Stimulated activated CD4-positive, alpha-beta T cell treated with anti-CD3 and anti-CD28 coated beads, Interleukin-4, amount 100 ng/mL, for 24 hours (primary cell): ENCODE measurements at regions not wholly inside any gene's neighbourhood (a gene's known extent, or its start where the extent isn't known, plus 50 kb on each side); places are given as distances from the start of the nearest gene placed in this dataset.
"Not testable (repeated sequence)": the region's sequence is repeated elsewhere in the genome, so short reads cannot be mapped to it uniquely, and the experiment has no call there.

Experiments used
- DNase-seq: peaks from one replicate; pipeline ENCODE4 v3.0.0-alpha.2; 2020

DNA sequence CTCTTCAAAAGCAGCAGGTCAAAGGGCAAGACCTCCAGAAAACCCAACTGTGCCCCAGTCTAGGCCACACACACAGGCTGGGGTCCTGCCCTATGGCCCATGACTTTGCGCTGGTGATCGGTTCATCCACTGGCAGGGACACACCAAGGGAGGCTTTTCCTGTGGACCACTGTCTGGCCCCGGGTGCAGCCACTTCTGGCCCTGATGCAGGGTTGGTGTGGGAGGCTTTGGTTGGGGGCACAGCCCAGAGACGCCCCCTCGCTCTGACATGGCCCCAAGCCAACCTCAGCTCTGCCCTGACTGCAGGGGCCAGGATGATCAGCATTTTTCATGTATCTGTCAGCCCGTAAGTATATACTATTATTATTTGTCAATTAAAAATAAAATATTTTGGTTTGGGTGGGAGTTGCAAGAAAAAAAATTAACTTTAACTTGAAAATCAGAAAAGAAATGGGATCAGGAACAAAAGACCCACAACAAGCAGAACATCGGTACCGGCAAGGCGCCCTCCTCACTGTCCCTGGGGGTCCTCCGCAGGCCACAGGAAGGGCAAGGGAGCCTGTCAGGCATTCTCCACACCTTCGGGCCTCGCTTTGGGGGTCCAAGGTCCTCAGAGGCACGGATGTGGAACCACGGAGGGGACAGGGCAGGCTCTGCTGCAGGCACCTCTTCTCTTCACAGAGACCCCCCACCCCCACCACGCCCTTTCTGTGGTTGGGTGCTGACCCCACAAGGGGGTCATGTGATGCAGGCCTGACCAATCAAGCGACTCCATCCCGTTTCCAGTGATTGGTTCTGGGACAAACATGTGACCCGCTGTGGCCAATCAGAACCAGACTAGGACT is 181.5 kb upstream of the SFSWAP start:
- DNase-seq: no peak

- no peak for DNase-seq
Observed at GRCh38 chr12:131530041-131530332, 180.9 kb upstream of the SFSWAP start.

GRCh38 chr12:131530422-131530821 is 180.5 kb upstream of the SFSWAP start:
- no peak for DNase-seq

DNA sequence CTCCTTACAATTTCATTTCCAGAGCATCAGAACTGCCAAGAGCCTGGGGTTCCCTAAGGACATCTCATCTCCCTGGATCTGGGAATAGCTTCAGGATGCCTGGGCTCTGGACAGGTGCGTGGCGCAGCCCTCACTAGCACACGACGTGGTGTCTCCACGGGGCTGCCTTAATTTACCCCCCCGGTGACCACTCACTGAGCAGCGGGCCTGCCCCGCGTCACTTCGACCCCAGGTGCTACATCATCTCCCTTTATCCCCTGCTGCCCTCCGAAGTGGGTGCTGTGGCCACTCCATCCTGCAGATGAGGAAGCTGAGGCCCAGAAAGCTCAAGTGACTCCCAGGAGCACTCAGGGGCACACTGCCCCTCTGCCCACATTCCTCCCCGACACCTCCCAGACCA is 177.8 kb upstream of the SFSWAP start:
- no peak for DNase-seq

- no peak for DNase-seq
Observed at GRCh38 chr12:131535779-131536178, 175.1 kb upstream of the SFSWAP start.

DNA sequence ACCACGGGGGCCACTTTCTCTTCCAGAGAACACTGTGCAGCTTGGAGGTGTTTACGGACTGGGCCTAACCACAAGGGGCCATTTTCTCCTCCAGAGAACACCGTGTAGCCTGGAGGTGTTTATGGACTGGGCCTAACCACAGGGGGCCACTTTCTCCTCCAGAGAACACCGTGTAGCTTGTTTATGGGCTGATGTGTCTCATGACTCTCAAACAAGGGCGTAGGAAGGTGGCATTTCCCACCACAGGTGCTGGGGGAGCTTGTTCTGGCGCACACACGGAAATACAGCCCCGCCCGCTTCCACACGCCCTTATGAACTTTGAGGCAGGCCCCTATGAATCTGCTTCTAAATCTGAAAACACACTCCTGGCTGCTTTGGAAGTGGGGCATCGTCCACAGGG is 174.6 kb upstream of the SFSWAP start:
- peak; percentile 48 for DNase-seq

DNA sequence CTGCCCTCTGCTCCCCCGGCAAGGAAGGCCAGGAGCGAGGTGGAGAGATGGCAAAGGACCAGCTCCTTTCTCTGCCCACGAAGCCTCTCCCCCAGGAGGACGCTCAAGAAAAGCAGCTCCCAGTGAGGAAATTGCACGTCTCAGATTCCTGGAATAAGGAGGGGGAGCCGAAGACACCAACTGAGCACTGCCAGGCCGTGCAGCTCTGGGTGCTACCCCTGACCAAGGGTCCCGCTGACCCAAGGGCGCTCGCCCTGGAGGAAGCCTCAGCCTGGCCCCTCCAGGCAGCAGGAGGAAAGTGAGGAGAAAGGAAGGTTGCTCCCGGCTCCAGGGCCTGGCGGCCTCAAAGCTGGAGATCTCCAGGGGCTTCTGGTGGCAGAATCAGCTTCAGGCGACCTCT is 174.1 kb upstream of the SFSWAP start:
- DNase-seq: no peak

- DNase-seq: no peak
Observed at GRCh38 chr12:131537267-131537958, 173.5 kb upstream of the SFSWAP start.

DNA sequence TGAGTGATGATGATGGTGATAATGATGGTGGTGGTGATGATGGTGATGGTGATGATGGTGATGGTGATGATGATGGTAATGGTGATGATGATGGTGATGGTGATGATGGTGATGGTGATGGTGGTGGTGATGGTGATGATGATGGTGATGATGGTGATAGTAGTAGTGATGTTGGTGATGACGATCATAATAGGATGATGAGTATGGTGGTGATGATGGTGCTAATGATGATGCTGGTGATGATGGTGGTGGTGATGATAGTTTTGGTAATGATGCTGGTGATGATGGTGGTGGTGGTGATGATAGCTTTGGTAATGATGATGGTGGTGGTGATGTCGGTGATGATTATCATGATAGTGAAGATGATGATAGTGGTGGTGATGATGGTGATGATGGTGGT is 171.5 kb upstream of the SFSWAP start:
- no peak for DNase-seq

DNA sequence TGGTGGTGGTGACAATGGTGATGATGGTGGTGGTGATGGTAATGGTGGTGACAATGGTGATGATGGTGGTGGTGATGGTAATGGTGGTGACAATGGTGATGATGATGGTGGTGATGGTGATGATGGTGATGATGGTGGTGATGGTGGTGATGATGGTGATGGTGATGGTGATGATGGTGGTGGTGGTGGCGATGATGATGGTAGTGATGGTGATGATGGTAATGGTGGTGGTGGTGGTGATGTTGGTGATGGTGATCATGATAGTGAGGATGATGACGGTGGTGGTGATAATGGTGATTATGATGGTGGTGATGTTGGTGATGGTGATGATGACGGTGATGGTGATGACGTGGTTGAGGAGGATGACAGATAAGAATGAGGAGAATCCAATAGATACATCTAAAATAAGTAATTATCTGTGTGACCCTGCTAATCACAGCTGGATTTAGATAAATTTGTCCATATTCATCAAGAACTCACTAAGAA is 170.7 kb upstream of the SFSWAP start:
- no peak for DNase-seq

DNA sequence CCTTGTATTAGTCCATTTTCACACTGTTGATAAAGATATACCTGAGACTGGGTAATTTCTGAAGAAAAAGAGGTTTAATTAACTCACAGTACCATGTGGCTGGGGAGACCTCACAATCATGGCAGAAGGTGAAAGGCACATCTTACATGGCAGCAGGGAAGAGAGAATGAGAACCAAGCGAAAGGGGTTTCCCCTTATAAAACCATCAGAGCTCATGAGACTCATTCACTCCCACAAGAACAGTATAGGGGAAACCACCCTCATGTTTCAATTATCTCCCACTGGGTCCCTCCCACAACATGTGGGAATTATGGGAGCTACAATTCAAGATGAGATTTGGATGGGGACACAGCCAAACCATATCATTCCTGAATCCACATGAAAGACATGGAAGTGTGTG is 169.4 kb upstream of the SFSWAP start:
- DNase-seq: not testable (repeated sequence)

DNA sequence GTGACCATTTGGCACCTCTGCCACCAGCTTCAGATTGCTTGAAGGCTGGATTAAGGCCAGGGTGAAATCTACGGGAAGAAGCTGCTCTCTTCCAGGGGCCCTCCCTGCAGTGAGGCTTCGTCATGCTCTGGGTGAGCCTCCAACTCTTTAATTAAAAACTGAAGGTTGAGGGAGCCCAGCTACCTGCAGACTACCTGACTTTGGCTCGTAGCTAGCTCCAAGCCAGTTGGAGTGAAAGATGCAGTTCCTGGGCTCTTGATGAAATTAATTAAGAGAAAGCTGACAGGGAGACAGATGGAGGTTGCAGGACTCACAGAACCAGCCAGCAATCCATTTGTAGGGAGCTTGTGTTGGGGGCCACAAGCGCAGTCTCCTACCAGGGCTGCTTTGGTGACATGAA is 168.5 kb upstream of the SFSWAP start:
- DNase-seq: no peak

GRCh38 chr12:131543040-131543439 is 167.8 kb upstream of the SFSWAP start:
- DNase-seq: no peak

GRCh38 chr12:131547555-131547954 is 163.3 kb upstream of the SFSWAP start:
- no peak for DNase-seq

GRCh38 chr12:131550121-131550520 is 160.8 kb upstream of the SFSWAP start:
- no peak for DNase-seq

GRCh38 chr12:131551675-131552491 is 159.0 kb upstream of the SFSWAP start:
- DNase-seq: no peak

- no peak for DNase-seq
Observed at GRCh38 chr12:131552492-131552863, 158.4 kb upstream of the SFSWAP start.

DNA sequence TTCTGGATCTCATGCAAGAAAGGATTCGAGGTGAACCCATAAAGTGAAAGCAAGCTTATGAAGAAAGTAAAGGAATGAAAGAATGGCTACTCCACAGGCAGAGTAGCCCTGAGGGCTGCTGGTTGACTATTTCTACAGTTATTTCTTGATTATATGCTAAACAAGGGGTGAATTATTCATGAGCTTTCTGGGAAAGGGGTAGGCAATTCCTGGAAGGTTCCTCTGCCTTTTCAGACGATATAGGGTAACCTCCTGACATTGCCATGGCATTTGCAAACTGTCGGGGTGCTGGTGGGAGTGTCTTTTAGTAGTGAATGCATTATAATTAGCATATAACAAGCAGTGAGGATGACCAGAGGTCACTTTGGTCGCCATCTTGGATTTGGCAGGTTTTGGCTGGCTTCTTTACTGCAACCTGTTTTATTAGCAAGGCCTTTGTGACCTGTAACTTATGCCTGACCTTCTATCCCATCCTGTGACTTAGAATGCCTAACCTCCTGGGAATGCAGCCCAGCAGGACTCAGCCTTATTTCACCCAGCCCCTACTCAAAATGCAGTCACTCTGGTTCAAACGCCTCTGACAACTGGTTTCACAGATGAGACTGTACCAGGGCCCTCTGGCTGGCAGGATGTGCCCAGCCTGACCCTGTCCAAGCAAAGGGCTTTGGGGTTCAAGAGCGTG is 157.7 kb upstream of the SFSWAP start:
- no peak for DNase-seq

GRCh38 chr12:131555197-131555846 is 155.6 kb upstream of the SFSWAP start:
- no peak for DNase-seq

DNA sequence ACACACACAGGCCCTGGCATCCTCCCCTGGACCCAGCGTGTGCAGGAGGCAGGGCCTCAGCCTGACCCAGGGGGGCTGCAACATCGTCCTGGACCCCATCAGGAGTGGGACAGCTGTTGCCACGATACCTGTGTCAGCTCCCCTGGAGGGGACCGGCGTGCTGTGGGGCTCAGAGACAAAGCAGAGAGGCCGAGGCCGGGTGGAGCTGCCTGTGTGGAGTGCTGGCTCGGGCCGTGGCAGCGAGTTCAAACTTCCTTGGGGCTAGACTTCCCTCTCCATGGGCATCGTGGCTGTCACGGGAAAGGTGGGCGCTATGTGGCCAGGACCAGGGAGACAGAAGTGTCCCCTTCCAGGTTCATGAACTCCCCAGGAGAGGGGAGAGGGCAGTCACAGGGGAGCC is 155.0 kb upstream of the SFSWAP start:
- no peak for DNase-seq

DNA sequence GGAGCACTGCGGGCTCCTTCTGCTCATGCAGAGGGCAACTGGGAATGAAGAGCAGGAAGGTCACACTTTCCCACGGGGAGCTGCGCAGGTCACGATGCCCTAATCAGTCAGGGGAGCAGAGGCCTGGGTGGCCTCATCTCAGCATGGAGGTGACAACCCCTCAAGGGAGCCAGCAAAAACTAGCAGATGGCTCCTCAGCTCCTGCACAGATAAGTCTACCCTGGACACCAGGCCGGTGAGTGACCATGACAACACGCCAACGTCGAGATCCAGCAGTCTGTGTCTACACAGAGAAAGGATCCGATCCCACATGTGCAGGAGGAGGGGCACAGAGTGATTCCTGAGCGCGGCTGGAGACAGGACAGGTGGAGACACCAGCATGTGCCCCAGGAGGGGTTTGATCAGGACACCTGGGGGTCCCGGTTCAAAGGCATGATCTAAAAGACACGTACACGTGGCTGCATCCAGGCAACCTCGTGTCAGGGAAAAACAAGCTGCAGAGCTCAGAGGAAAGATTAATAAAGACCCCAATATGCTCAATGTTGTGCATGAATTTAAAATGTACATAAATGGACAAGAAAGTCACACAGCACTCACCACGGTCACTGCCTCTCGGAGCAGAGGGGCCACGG is 153.7 kb upstream of the SFSWAP start:
- DNase-seq: no peak
